ENCODE measurements at regions not wholly inside any gene's neighbourhood (a gene's known extent, or its start where the extent isn't known, plus 50 kb on each side); places are given as distances from the start of the nearest gene placed in this dataset.

- peaks cover 3% of the 10 kb centered on the region for H3K4me1 Mint-ChIP-seq (ENCODE audit: unreplicated experiment)
- no peaks in the 10 kb centered on the region for H3K27me3 Mint-ChIP-seq (ENCODE audit: unreplicated experiment)
- no peak overlapping the region for H3K4me3 Mint-ChIP-seq (ENCODE audit: unreplicated experiment)
- no peak for DNase-seq (ENCODE audit: low spot score)
- no peak overlapping the region for H3K27ac Mint-ChIP-seq (ENCODE audit: unreplicated experiment)
- no peaks in the 10 kb centered on the region for H3K9me3 Mint-ChIP-seq (ENCODE audit: unreplicated experiment)
- H3K36me3 Mint-ChIP-seq (ENCODE audit: low read depth, unreplicated experiment), result no peaks in the 10 kb centered on the region
- no peak for TF ChIP-seq CTCF (IDR thresholded peaks at IDR 0.05; ENCODE audit: unreplicated experiment)
These were observed 228.0 kb upstream of the DEFB112 start for GRCh38 chr6:50277774-50278173.

GRCh38 chr6:50278663-50279062, 228.9 kb upstream of the DEFB112 start:
- Mint-ChIP-seq H3K9me3 (ENCODE audit: unreplicated experiment) (no peaks in the 10 kb centered on the region), H3K4me1 (ENCODE audit: unreplicated experiment) (peaks cover 3% of the 10 kb centered on the region), H3K36me3 (ENCODE audit: low read depth, unreplicated experiment) (no peaks in the 10 kb centered on the region), H3K27ac (ENCODE audit: unreplicated experiment) (no peak overlapping the region), H3K4me3 (ENCODE audit: unreplicated experiment) (no peak overlapping the region), H3K27me3 (ENCODE audit: unreplicated experiment) (no peaks in the 10 kb centered on the region)
- DNase-seq (ENCODE audit: low spot score), result no peak
- no peak for TF ChIP-seq CTCF (IDR thresholded peaks at IDR 0.05; ENCODE audit: unreplicated experiment)

GRCh38 chr6:50285735-50286134, 236.0 kb upstream of the DEFB112 start:
- TF ChIP-seq CTCF (IDR thresholded peaks at IDR 0.05; ENCODE audit: unreplicated experiment), result no peak
- Mint-ChIP-seq H3K27me3 (ENCODE audit: unreplicated experiment) (no peaks in the 10 kb centered on the region), H3K9me3 (ENCODE audit: unreplicated experiment) (no peaks in the 10 kb centered on the region), H3K36me3 (ENCODE audit: low read depth, unreplicated experiment) (no peaks in the 10 kb centered on the region), H3K4me1 (ENCODE audit: unreplicated experiment) (peaks cover 3% of the 10 kb centered on the region), H3K4me3 (ENCODE audit: unreplicated experiment) (no peak overlapping the region), H3K27ac (ENCODE audit: unreplicated experiment) (no peak overlapping the region)
- DNase-seq (ENCODE audit: low spot score), result no peak

GRCh38 chr6:50288241-50288640, 238.5 kb upstream of the DEFB112 start:
- no peak for TF ChIP-seq CTCF (IDR thresholded peaks at IDR 0.05; ENCODE audit: unreplicated experiment)
- H3K4me3 Mint-ChIP-seq (ENCODE audit: unreplicated experiment), result no peak overlapping the region
- no peaks in the 10 kb centered on the region for H3K36me3 Mint-ChIP-seq (ENCODE audit: low read depth, unreplicated experiment)
- H3K27me3 Mint-ChIP-seq (ENCODE audit: unreplicated experiment), result no peaks in the 10 kb centered on the region
- no peak overlapping the region for H3K27ac Mint-ChIP-seq (ENCODE audit: unreplicated experiment)
- H3K4me1 Mint-ChIP-seq (ENCODE audit: unreplicated experiment), result no peaks in the 10 kb centered on the region
- DNase-seq (ENCODE audit: low spot score), result no peak
- no peaks in the 10 kb centered on the region for H3K9me3 Mint-ChIP-seq (ENCODE audit: unreplicated experiment)

- no peak for TF ChIP-seq CTCF (IDR thresholded peaks at IDR 0.05; ENCODE audit: unreplicated experiment)
- Mint-ChIP-seq H3K9me3 (ENCODE audit: unreplicated experiment) (no peaks in the 10 kb centered on the region), H3K27me3 (ENCODE audit: unreplicated experiment) (no peaks in the 10 kb centered on the region), H3K36me3 (ENCODE audit: low read depth, unreplicated experiment) (no peaks in the 10 kb centered on the region), H3K27ac (ENCODE audit: unreplicated experiment) (no peak overlapping the region), H3K4me1 (ENCODE audit: unreplicated experiment) (no peaks in the 10 kb centered on the region), H3K4me3 (ENCODE audit: unreplicated experiment) (no peak overlapping the region)
- no peak for DNase-seq (ENCODE audit: low spot score)
These were observed 239.2 kb upstream of the DEFB112 start for GRCh38 chr6:50288881-50289280.

All from endothelial cell (in vitro differentiated cells).